ENCODE measurements at regions not wholly inside any gene's neighbourhood (a gene's known extent, or its start where the extent isn't known, plus 50 kb on each side); places are given as distances from the start of the nearest gene placed in this dataset.

GRCh38 chr2:107364361-107364950 is 462.2 kb upstream of the RGPD4 start:
- 95% methylated on average over 4 of the region's 4 CpGs for WGBS

DNA sequence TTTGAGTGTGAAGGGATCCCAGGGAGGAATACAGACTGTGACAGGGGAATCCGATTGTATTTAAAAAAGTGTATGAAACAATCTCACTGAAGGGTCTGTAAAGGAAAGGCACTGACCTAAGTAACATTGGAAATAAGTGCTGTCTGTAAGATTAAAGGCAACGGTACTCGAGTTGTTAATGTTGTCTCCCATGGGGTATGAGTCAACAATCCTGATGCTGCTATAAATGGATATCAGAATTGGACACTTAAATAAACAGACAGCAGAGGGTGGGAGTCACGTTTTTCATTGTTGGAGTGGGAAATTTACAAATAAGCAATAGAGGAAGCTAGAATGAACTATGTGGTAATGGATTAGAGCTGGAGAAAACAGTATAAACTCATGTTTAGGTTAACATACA is 452.4 kb upstream of the RGPD4 start:
- Histone ChIP-seq H3K4me3 (no peak overlapping the region), H3K4me1 (replicated peaks) (no peaks in the 10 kb centered on the region), H3K27me3 (replicated peaks; ENCODE audit: insufficient read depth) (no peaks in the 10 kb centered on the region), H3K27ac (no peak overlapping the region), H3K36me3 (no peaks in the 10 kb centered on the region), H3K9me3 (no peaks in the 10 kb centered on the region)
- intact Hi-C loops (cut with DNase I): no loop called here
- DNase-seq (ENCODE audit: low spot score): no peak
- TF ChIP-seq POLR2AphosphoS5 (IDR thresholded peaks at IDR 0.05) (no peak), POLR2A (IDR thresholded peaks at IDR 0.05) (no peak)
- TF ChIP-seq, protein P1, sequence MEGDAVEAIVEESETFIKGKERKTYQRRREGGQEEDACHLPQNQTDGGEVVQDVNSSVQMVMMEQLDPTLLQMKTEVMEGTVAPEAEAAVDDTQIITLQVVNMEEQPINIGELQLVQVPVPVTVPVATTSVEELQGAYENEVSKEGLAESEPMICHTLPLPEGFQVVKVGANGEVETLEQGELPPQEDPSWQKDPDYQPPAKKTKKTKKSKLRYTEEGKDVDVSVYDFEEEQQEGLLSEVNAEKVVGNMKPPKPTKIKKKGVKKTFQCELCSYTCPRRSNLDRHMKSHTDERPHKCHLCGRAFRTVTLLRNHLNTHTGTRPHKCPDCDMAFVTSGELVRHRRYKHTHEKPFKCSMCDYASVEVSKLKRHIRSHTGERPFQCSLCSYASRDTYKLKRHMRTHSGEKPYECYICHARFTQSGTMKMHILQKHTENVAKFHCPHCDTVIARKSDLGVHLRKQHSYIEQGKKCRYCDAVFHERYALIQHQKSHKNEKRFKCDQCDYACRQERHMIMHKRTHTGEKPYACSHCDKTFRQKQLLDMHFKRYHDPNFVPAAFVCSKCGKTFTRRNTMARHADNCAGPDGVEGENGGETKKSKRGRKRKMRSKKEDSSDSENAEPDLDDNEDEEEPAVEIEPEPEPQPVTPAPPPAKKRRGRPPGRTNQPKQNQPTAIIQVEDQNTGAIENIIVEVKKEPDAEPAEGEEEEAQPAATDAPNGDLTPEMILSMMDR (IDR thresholded peaks at IDR 0.05): no peak
- WGBS: 41% methylated on average over 4 of the region's 4 CpGs

More at GRCh38 chr2:107364361-107364950, 462.2 kb upstream of the RGPD4 start:
- TF ChIP-seq, protein P1 (IDR thresholded peaks at IDR 0.05): no peak
- TF ChIP-seq POLR2AphosphoS5 (IDR thresholded peaks at IDR 0.05) (no peak), POLR2A (IDR thresholded peaks at IDR 0.05) (no peak)
- no peaks in the 10 kb centered on the region for H3K9me3 ChIP-seq
- H3K4me3 ChIP-seq: no peak overlapping the region
- no peaks in the 10 kb centered on the region for H3K27me3 ChIP-seq (replicated peaks; ENCODE audit: insufficient read depth)
- H3K36me3 ChIP-seq: no peaks in the 10 kb centered on the region
- no peaks in the 10 kb centered on the region for H3K4me1 ChIP-seq (replicated peaks)
- DNase-seq (ENCODE audit: low spot score): no peak
- H3K27ac ChIP-seq: no peak overlapping the region
- intact Hi-C loops (cut with DNase I): no loop called here

- H3K27ac ChIP-seq: no peak overlapping the region
- H3K9me3 ChIP-seq: no peaks in the 10 kb centered on the region
- intact Hi-C loops (cut with DNase I): no loop called here
- 61% methylated on average over 4 of the region's 4 CpGs for WGBS
- DNase-seq (ENCODE audit: low spot score): no peak
- H3K27me3 ChIP-seq (replicated peaks; ENCODE audit: insufficient read depth): no peaks in the 10 kb centered on the region
- no peaks in the 10 kb centered on the region for H3K36me3 ChIP-seq
- no peak overlapping the region for H3K4me3 ChIP-seq
- no peaks in the 10 kb centered on the region for H3K4me1 ChIP-seq (replicated peaks)
- TF ChIP-seq POLR2A (IDR thresholded peaks at IDR 0.05) (no peak), POLR2AphosphoS5 (IDR thresholded peaks at IDR 0.05) (no peak)
- TF ChIP-seq, protein P1 (IDR thresholded peaks at IDR 0.05): no peak
Observed at GRCh38 chr2:107376909-107377308, 449.8 kb upstream of the RGPD4 start.

DNA sequence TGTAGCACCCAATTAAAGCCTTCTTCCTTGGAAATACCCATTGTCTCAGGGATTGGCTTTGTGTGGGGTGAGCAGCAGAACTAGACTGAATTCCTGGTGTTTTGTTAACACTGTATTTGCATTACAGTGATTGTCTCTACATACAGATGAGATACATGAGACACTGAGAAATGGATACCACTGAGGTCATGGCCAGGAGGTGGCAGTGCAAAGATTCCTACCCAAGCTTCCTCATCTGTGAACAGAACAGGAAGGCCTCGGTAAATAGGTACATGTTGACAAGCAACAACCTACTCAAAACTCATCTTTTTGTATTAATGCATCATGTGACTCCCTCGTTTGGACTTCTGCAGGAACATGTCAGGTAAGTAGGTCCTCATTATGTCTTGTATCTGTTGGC is 445.8 kb upstream of the RGPD4 start:
- no peak overlapping the region for H3K27ac ChIP-seq
- H3K4me1 ChIP-seq (replicated peaks): no peaks in the 10 kb centered on the region
- H3K36me3 ChIP-seq: no peaks in the 10 kb centered on the region
- 59% methylated on average over 2 of the region's 2 CpGs for WGBS
- TF ChIP-seq, protein P1 (IDR thresholded peaks at IDR 0.05): no peak
- TF ChIP-seq POLR2A (IDR thresholded peaks at IDR 0.05): no peak
- TF ChIP-seq POLR2AphosphoS5 (IDR thresholded peaks at IDR 0.05): no peak
- no peaks in the 10 kb centered on the region for H3K9me3 ChIP-seq
- DNase-seq (ENCODE audit: low spot score): no peak
- no peaks in the 10 kb centered on the region for H3K27me3 ChIP-seq (replicated peaks; ENCODE audit: insufficient read depth)
- intact Hi-C loops (cut with DNase I): no loop called here
- no peak overlapping the region for H3K4me3 ChIP-seq

GRCh38 chr2:107383691-107384090 is 443.0 kb upstream of the RGPD4 start:
- no peak for DNase-seq (ENCODE audit: low spot score)
- TF ChIP-seq POLR2A (IDR thresholded peaks at IDR 0.05) (no peak), POLR2AphosphoS5 (IDR thresholded peaks at IDR 0.05) (no peak)
- TF ChIP-seq, protein P1 (IDR thresholded peaks at IDR 0.05): no peak
- no peak overlapping the region for H3K27ac ChIP-seq
- intact Hi-C loops (cut with DNase I): no loop called here
- WGBS: 88% methylated on average over 4 of the region's 4 CpGs
- no peaks in the 10 kb centered on the region for H3K9me3 ChIP-seq
- H3K36me3 ChIP-seq: no peaks in the 10 kb centered on the region
- H3K4me3 ChIP-seq: no peak overlapping the region
- no peaks in the 10 kb centered on the region for H3K27me3 ChIP-seq (replicated peaks; ENCODE audit: insufficient read depth)
- H3K4me1 ChIP-seq (replicated peaks): no peaks in the 10 kb centered on the region
